ENCODE measurements at regions not wholly inside any gene's neighbourhood (a gene's known extent, or its start where the extent isn't known, plus 50 kb on each side); places are given as distances from the start of the nearest gene placed in this dataset.
"Not testable (repeated sequence)": the region's sequence is repeated elsewhere in the genome, so short reads cannot be mapped to it uniquely, and the experiment has no call there.

DNA sequence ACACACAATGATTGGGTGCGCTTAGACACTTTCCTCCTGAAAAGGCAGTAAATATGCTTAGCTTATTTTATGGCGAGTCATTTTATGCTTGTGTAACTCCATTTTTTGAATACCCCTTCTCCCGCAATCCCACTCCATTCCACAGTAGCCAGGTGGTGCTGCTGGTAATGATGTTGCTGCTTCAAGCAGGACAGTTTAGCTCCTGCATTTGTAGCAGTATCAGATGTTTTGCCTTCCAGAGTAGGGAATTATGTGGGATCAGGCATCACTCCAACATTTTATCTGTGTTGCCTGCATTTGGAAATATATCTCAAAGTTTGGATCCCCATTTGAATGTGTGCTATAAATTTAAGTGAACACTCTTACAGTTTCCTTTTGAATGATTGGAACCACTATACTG, 302.1 kb upstream of the SGO1 start:
- DNase-seq (ENCODE audit: low spot score) = no peak
- in situ Hi-C loops (cut with HindIII; ENCODE audit: low sequenced_read_pairs) = no loop called here

DNA sequence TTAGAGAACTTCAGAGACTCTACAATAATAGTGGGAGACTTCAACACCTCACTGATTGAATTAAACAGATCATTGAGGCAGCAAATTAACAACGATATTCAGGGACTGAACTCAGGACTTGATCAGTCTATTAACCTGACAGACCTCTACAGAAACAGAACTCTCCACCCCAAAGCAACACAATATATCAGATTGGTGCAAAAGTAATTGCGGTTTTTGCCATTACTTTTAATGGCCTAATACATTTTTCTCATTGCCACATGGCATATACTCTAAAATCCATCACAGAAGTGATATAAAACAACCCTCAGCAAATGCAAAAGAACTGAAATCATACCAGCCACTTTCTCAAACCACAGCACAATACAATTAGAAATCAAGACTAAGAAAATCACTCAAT, 298.1 kb upstream of the SGO1 start:
- in situ Hi-C loops (cut with HindIII; ENCODE audit: low sequenced_read_pairs) = no loop called here
- DNase-seq (ENCODE audit: low spot score) = no peak

DNA sequence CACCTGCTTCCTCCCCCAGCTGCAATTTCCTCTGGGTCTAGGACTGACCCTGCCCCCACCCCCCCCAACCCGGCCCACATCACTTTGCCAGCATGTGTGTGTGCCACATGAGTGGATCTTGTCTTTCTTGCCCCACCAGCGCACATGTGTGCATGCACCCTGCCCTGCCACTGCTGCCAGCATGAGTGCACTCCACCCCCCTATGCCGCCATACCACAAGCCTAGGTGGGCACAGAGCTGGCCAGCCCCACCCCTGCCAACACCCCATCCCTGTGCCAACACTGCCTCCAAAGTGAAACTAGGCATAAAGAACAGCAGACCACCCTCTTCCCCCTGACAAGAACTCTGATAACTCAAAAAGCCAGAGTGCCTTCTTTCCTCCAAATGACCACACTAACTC, 296.3 kb upstream of the SGO1 start:
- in situ Hi-C loops (cut with HindIII; ENCODE audit: low sequenced_read_pairs) = no loop called here
- no peak for DNase-seq (ENCODE audit: low spot score)

DNA sequence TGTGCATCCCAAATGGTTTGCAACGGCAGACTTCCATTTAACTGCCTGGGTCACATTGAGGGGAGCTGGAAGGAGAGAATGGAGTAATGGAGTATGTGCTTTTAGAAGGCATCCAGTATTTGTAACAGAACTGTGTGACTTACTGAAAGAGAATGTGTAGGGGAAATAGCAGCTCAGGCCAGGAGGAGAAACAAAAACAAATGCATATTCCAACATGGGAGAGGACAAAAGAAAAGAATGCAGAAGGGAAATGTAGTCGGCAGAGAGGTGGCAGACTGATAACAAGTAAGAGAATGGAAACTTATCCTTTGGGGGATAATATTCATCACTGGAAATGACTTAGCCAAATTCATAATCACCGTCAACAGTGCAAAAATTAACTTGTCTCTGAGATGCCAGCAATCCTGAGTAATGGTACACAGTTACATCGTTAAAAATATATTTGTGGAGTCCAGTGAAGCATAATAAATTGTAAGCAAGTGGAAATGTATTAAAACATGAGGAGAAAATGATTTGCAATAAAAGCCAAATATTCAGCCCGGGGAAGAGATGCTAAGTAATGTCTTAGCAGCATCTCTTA, 294.9 kb upstream of the SGO1 start:
- in situ Hi-C loops (cut with HindIII; ENCODE audit: low sequenced_read_pairs) = no loop called here
- no peak for DNase-seq (ENCODE audit: low spot score)

DNA sequence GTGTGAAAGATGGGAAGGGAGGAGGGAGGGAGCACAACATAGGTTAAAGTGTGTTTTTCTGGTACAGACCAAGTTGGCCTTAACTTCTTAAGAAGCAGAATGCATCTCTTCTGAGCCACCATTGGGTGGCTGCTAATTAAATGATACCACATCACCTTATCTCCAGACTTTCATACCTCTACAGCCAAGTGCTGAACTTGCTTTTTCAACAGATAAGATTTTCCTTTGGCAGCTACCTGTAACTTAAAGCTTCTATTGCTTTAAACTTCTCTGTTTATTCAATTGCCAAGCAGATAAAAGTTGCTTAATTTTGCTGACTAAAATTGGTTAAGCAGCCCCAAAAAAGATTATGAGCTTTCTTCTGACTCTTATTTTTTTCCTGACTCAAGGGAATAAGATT, 292.4 kb upstream of the SGO1 start:
- no peak for DNase-seq (ENCODE audit: low spot score)
- in situ Hi-C loops (cut with HindIII; ENCODE audit: low sequenced_read_pairs) = no loop called here

DNA sequence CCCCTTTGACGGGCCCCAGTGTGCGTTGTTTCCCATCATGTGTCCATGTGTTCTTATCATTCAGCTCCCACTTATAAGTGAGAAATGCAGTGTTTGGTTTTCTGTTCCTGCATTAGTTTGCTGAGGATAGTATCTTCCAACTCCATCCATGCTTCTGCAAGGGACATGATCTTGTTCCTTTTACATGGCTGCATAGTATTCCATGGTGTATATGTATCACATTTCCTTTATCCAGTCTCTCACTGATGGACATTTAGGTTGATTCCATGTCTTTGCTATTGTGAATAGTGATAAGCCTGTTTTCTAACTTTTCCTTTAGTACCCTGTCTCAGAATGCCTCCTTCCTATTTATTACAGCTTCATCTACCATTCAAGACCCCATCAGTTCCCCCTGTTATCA, 278.2 kb upstream of the SGO1 start:
- in situ Hi-C loops (cut with HindIII; ENCODE audit: low sequenced_read_pairs); DNase-seq (ENCODE audit: low spot score): not testable (repeated sequence)

DNA sequence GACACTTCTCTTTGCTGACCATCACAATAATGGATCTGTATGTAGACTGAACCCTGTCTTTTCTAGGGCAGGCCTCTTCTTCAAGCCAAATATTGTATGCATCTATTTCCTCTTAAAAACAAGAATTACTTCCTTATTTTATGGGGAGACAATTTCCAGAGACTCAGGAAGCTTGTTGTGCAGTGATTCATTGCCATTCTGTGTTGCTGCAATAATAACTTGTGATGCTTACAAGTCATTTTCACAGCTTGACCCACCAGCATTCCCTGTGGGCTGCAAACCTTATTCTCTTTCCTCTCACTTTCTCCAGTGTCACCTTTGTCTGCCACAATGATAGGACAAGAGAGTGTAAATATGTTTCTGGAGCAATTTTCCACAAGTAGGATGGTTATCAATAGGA, 276.7 kb upstream of the SGO1 start:
- in situ Hi-C loops (cut with HindIII; ENCODE audit: low sequenced_read_pairs) = no loop called here
- no peak for DNase-seq (ENCODE audit: low spot score)

DNA sequence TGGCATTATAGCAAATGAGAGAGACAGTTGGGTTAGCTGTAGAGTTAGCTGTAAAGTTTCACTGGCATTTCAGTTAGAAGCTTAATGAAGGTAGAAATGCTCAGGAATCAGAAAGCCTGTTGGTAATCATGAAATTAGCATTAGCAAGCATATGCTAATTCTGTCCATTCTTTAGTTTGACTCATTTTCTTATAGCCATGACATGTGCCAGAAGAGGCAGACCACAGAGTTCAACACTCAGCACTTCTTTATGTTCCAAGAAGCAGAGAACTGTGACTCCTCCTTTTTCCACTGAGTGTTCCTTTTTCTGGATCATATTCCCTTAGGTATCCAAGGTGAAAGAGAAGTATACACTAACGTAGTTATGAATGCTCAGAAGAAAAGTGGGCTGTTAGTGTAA, 276.2 kb upstream of the SGO1 start:
- DNase-seq (ENCODE audit: low spot score) = no peak
- in situ Hi-C loops (cut with HindIII; ENCODE audit: low sequenced_read_pairs) = no loop called here

DNA sequence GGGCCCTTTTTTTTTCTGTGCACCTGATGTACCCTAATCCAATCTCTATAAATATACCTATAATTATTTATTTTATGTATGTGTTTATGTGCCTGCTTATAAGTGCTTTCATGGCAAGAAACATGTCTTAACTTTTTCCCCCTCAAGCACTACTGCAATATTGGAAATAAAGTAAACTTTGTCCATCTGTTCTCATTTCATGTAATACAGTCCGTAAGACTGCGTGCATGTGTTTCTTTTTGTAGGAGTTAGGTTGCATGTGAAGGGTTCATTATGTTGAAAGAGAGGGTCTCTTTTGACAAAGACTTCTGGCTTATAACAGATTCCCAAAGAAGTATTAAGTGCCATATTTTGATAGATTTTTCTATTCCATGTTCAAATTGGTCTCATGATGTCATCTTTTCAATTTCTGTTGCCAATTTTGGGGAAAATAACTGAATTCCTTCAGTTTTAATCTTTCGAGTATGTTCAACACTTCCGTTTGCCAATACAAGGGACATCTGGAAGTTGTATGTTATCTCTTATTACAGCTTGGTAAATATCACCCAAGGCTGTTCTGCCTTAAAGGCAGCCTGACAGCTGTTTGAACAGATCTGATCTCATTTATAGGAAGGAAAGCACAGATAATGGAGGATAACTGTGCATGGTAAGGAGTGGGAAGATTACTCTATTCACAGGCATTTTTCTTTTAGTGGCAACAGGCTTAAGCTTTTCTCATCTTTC, 273.1 kb upstream of the SGO1 start:
- DNase-seq (ENCODE audit: low spot score) = no peak
- in situ Hi-C loops (cut with HindIII; ENCODE audit: low sequenced_read_pairs) = no loop called here

DNA sequence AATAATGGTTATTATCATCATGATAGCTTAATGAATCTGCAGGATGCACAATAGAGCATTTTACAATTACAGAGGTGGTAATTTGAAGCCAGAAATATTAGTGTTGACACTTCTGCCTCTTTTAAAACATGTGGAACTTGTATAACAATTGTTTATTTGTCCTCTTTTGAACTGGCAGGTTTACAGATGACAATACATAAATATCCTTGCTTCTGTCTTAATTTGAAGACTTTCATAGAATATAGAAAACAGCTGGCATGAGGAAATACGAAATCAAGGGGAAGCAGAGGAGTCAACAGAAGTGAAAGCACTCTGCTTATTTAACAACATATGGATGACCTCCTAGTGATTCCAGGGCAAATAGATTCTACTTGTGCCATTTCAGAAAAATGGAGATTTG, 270.5 kb upstream of the SGO1 start:
- in situ Hi-C loops (cut with HindIII; ENCODE audit: low sequenced_read_pairs) = no loop called here
- no peak for DNase-seq (ENCODE audit: low spot score)

DNA sequence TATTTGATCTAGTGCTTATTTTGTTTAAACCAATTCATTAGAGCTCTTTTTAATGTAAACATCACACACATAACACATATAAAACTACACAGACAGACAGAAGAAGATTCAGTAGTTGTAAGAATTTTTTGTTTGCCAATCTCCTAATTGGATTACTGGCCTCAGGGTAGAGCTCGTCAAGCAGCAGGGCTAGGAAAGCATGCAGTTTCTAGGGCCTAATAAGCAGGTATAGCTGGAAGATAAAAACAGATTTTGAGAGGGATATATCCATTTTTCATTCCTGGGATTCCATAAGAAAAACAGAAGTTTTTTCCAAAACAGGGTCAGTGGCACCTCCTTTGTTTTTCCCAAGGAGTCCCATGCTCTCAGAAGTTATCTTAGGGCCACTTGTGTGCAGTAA, 265.2 kb upstream of the SGO1 start:
- DNase-seq (ENCODE audit: low spot score) = no peak
- in situ Hi-C loops (cut with HindIII; ENCODE audit: low sequenced_read_pairs) = no loop called here

DNA sequence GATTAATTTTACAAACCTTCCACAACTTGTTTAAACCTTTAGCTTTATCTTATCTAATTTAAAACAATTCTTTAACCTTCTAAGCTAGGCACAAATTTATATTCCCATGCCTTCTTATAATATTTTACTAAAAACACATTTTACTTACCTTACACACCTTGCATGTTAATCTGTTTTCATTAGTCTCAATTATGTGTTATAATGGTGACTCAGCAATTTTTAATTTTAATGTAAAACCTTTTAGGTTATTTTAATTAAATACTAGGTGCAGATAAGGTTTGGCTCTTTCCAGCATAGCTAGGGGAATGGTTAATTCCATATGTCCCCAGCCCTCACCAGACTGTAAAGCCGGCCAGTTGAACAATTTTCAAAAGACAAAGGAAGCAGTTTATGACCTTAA, 264.6 kb upstream of the SGO1 start:
- in situ Hi-C loops (cut with HindIII; ENCODE audit: low sequenced_read_pairs) = no loop called here

DNA sequence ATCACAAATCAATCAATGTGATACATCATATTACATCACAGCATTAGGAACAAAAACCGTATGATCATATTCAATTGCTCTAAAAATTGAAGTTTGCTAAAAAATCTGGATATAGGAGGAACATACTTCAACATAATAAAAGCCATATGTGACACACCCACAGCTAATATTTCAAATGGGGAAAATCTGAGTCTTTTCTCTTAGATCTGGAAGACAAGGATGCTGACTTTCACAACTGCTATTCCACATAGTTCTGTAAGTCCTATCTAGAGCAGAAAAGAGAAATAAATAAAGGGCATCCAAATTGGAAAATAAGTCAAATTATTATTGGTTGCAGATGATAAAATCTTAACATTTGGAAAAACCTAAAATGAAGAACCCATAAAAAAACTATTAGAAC, 256.8 kb upstream of the SGO1 start:
- in situ Hi-C loops (cut with HindIII; ENCODE audit: low sequenced_read_pairs) = no loop called here
- no peak for DNase-seq (ENCODE audit: low spot score)

More for the DNA sequence above, 264.6 kb upstream of the SGO1 start:
- no peak for DNase-seq (ENCODE audit: low spot score)

DNA sequence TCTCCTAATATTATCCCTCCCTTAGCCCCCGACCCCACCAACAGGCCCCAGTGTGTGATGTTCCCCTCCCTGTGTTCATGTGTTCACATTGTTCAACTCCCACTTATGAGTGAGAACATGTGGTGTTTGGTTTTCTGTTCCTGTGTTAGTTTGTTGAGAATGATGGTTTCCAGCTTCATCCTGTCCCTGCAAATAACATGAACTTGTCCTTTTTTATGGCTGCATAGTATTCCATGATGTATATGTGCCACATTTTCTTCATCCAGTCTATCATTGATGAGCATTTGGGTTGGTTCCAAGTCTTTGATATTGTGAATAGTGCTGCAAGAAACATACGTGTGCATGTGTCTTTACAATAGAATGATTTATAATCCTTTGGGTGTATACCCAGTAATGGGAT, 241.3 kb upstream of the SGO1 start:
- in situ Hi-C loops (cut with HindIII; ENCODE audit: low sequenced_read_pairs); DNase-seq (ENCODE audit: low spot score): not testable (repeated sequence)

DNA sequence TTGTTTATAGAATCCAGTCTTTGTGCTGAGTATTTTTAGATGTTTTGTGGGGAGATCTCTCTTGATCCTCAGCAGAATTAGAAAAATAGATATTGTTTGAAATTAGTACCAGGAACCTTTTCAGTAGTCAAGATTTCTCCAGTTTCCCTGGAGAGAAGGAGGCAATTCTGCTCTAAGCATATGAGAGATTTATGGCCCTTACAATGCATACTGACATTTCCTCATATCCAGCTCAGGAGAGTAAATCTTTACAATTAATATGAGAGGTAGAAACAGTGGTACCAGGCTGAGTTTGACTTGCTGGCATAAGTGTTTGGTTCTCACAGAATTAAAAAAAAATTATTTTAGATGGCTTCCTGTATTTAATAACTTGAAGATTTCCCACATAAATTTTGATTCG, 239.1 kb upstream of the SGO1 start:
- in situ Hi-C loops (cut with HindIII; ENCODE audit: low sequenced_read_pairs) = no loop called here
- DNase-seq (ENCODE audit: low spot score) = no peak

DNA sequence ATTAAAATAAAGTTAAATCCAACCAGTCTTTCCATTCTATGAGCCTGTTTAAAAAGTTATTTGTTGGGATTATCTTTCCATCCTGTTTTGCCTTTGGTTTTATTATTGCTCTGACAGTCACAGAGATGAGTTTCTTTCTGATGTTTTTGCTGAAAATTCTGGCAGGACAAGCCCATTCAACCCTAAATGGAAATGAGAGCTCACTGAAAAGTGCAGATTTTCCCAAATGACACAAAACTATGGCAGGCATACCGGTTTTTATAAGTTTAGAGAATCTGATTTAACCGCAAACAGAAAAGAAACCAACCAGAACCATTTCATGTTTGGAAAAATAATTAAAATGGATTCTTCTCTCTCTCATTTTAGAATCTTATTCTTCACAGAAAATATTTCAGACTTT, 238.1 kb upstream of the SGO1 start:
- DNase-seq (ENCODE audit: low spot score) = no peak
- in situ Hi-C loops (cut with HindIII; ENCODE audit: low sequenced_read_pairs) = no loop called here

DNA sequence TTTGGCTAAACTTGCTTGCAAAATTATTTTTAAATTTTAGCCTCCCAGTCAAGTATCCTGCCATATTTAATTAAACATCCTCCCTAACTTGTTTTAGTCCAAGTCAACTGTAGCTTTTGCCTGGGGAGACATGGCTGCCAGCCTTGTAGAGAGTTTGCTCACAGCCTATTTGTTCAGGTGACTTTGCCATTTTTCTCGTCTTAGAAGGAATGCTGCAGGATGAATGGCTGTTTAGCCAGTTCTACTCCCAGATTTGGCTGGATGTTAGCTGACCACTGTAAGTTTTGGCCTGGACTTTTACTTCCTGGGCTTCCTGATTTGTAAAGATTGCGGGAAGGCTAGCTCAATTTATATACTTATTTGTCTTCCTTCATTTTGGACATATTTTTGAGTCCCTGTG, 236.4 kb upstream of the SGO1 start:
- no peak for DNase-seq (ENCODE audit: low spot score)
- in situ Hi-C loops (cut with HindIII; ENCODE audit: low sequenced_read_pairs) = no loop called here

DNA sequence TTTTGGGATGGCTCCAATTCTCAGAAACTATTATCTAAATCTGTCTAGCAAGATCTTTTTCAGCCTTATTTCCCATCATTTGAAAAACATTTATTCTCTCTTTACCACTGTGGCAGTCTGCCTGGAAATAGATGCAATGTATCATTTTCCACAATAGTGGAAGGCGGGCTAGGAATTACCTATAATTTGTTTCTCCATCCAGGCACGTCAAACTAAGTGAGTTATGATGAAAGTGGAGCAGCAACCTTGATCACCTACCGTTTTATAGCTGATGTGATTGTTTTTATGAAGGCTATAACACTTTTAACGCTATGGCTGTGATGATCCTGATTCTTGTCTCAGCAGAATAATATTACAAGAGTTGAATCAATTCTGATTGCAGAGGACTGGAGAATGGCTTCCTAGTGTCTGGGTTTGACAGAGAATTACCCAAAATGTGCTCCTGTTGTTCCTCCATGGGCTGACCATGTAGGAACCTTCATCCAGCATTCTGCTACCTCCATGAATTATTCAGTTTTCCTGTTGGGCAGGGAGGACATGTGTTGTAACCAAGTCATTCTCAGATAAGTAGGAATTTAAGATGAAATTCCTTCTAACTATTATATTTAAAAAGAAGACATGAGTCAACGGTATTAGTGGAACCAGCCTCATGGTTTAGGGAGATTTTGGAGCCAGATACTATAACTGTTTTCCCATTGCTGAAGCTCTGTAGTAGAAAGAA, 231.5 kb upstream of the SGO1 start:
- in situ Hi-C loops (cut with HindIII; ENCODE audit: low sequenced_read_pairs) = no loop called here
- no peak for DNase-seq (ENCODE audit: low spot score)

DNA sequence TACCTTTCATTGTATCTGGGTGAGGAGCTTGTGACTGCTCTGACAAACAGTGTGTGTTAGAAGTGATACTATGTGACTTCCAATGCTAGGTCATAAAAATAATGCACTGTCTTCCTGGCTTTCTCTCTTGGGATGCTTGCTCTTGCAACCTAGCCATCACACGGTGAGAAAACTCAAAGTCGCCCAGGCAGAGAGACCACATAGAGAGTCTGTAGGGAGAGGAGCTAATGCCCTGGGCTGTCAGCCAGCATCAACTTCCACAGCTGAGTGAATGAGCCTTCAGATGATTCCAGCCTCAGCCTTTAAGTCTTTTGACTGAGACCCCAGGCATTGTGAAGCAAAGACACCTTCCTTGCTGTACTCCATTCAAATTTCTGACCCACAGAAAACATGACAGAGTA, 220.6 kb upstream of the SGO1 start:
- no peak for DNase-seq (ENCODE audit: low spot score)
- in situ Hi-C loops (cut with HindIII; ENCODE audit: low sequenced_read_pairs) = no loop called here

DNA sequence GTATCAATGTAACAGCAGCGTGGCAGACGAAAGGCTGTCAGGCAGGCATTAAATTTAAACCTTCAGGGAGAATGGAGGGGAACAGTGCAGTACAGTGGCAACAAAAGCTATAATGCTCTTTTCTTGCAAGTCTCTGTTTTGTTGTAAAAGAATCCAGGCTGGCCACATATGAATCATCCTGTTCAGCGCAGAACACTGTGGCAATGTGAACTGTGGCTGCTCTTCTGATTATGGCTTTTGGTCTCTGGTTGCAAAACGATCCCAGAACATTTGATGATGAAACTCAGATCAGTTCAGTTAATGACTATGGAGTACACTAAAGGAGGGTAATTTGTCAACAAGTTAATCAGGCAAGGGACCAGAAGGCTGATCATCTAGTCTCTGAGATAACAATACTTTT, 219.7 kb upstream of the SGO1 start:
- in situ Hi-C loops (cut with HindIII; ENCODE audit: low sequenced_read_pairs) = no loop called here
- DNase-seq (ENCODE audit: low spot score) = no peak

DNA sequence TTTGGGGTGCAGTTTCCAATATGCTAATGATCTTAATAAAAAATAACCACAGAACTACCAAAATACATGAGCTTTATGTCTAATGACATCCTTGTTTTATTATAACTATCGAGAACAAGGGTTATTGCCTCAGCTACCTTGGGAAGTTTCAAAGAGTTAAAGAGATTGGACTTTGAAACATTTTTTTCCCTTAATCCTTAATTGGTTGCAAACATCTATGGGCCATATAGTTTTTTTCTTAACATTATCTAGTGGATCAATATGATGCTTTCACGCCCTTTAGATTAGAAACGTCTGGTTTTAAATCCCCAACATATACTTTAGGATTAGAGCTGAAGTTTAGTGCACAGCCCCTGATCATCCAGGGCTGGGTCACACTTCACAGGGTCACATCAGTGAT, 219.2 kb upstream of the SGO1 start:
- in situ Hi-C loops (cut with HindIII; ENCODE audit: low sequenced_read_pairs) = no loop called here

More for the DNA sequence above, 219.2 kb upstream of the SGO1 start:
- DNase-seq (ENCODE audit: low spot score) = no peak
